Left forelimb (tissue), 1 donor: ENCODE measurements at regions not wholly inside any gene's neighbourhood (a gene's known extent, or its start where the extent isn't known, plus 50 kb on each side); places are given as distances from the start of the nearest gene placed in this dataset.

ENCODE experiments used
- DNase-seq: peaks from one replicate; pipeline ENCODE4 v3.0.0-alpha.2; 2018; ENCODE audit warnings: low spot score

DNA sequence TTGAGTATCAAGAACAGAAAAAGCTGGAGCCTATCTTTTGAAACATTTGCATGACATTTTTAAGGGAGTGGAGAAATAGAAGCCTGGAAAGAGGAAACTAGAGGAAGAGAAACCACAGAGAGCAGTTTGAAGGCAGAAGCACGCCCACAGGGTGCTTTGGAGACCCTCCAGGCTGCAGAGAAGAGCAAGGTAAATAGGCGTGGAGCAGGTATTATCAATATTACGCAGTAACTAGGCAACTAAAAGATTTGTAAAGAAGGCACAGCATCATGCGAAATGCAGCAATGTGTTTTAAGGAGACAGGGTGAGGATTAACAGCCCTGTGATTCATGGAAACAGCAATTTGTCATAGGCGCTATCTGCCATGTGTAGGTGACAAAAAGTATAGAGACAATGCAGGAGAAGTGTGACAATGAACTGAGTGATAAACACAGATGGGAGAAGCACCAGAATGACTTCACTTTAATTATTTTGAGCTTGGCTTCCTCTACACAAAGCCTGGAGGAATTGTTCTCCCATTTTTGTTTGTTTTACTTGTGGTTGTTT, 281.2 kb downstream of the BRINP1 start:
- DNase-seq: no peak

DNA sequence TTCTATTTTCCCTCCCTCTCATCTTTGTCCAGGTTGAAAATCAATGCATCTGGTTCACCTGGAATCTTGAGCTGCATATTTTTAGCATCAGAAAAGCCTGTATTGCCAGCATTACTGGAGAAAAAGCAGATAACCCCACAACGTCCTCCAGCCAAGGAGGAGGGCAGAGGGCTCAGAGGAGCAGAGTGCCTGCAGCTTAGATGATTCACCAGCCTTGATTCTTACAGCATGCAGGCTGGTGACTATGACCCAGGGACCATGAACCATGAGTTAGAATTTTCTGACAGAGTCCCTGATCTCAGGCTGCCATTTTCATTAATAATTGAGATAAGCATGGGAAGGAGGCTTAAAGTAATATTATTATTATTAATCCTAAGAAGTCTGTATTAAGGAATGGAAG, 278.2 kb downstream of the BRINP1 start:
- no peak for DNase-seq

DNA sequence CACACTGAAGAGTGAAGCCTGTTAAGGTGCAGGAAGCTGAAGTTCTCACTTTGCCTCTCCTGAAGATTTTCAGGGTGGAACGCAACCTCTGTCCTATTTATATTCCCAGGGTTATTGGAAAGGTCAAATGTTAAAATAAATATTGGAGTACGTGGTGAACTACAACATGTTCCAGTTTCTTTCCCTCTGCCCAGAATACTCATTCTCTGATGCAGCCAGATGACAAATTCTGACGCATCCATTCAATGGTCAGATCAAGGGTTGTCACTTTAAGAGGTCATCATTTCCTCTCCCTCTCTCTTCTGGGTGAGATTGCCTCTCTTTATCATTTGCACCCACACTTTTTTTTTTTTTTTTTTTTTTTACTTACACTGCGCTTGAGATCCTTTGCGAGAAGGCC, 277.1 kb downstream of the BRINP1 start:
- no peak for DNase-seq

DNA sequence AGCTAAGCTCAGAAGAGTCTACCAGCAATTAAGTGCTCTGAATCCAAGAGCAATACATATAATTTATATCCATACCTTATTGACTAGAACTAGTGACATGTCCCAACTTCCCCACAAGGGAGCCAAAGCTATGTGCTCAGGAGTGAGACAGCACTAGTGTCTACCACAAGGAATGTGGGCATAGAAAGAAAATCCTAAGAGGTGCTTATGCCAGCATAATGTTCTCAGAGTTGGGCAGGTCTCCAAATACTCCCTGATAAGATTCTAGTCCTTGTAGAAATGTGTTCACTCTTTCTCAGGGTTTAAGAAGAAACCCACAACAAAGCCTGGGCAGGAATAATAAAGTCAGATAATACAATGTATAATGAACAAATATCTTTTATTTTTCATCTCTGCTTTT, 275.1 kb downstream of the BRINP1 start:
- no peak for DNase-seq

DNA sequence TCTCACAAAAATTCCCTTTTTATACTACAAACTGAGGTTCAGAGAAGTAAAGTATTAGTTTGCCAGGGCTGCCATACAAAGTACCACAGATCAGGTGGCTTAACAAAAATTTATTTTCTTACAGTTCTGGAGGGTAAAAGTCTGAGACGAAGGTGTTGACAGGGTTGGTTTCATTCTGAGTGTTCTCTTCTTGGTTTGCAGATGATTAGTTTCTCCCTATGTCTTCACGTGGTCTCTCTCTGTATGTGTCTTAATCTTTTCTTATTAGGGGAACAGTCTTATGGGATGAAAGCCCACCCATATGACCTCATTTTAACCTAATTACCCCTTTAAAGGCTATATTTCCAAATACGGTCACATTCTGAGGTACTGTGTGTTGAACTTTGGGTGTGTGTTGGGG, 274.2 kb downstream of the BRINP1 start:
- DNase-seq: no peak

DNA sequence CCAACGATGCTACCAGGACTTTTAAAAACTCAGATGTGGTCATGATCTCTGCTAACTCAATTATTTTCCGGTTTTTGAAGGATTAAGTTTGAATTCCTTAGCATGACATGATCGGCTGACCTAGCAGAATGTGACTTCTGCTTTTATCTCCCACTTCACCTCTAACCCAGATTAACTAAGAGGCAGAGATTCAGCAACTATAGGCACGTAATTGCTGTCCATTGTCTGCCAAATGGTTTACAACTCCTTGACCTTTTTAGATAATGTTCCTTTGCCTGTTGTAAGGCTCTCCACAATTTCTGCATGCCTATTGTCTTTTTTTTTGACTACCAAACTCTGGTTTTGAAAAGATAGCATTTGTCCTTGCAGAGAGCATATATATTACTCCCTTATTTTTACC, 268.2 kb downstream of the BRINP1 start:
- DNase-seq: no peak

DNA sequence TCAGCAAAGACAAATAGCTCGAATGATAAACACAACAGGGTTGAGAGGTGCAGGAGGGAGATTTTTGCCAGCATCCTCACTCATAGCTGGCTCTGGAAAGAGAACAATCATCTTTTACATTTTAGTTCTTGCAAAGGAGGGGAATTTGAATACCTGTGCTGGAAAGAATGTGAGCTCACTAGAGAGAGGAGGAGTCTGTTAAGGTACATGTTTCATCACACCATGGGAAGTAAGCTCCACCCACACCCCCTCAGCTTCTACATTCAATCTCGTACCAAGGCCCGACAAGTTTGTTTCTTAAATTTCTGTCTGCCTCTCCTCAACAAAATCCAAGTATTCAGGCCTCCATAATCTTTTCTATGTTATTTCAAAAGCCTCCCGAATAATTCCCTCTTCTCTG, 254.6 kb downstream of the BRINP1 start:
- DNase-seq: no peak
